Glutamatergic neuron (in vitro differentiated cells): ENCODE measurements at regions not wholly inside any gene's neighbourhood (a gene's known extent, or its start where the extent isn't known, plus 50 kb on each side); places are given as distances from the start of the nearest gene placed in this dataset.
A peak's percentile ranks its signal among the peaks of the same experiment; 100 is the strongest.

Experiments used
- DNase-seq: peaks from one replicate; pipeline ENCODE4 v3.0.0; 2022
- H3K27ac Mint-ChIP-seq: one replicate; pipeline ENCODE4 v1.8.0; 2020; ENCODE audit warnings: mild to moderate bottlenecking, mixed read lengths, inconsistent platforms; ENCODE audit not compliant: unreplicated experiment
- H3K27me3 Mint-ChIP-seq: one replicate; pipeline ENCODE4 v1.8.0; 2020; ENCODE audit warnings: mild to moderate bottlenecking, moderate library complexity, mixed read lengths, inconsistent platforms; ENCODE audit not compliant: unreplicated experiment
- H3K36me3 Mint-ChIP-seq: one replicate; pipeline ENCODE4 v1.8.0; 2020; ENCODE audit warnings: mild to moderate bottlenecking, mixed read lengths, inconsistent platforms; ENCODE audit not compliant: unreplicated experiment
- H3K4me1 Mint-ChIP-seq: one replicate; pipeline ENCODE4 v1.8.0; 2020; ENCODE audit warnings: mild to moderate bottlenecking, low read depth, mixed read lengths, inconsistent platforms; ENCODE audit not compliant: unreplicated experiment
- H3K4me3 Mint-ChIP-seq: one replicate; pipeline ENCODE4 v1.8.0; 2020; ENCODE audit warnings: mild to moderate bottlenecking, mixed read lengths, inconsistent platforms; ENCODE audit not compliant: unreplicated experiment
- H3K9me3 Mint-ChIP-seq: one replicate; pipeline ENCODE4 v1.8.0; 2020; ENCODE audit warnings: mild to moderate bottlenecking, moderate library complexity, mixed read lengths, inconsistent platforms; ENCODE audit not compliant: unreplicated experiment
- TF ChIP-seq, protein P1 (sequence below): fragments of 200-600 bp; sonication (generic); IDR thresholded peaks from one replicate; pipeline ENCODE4 v1.5.0; 2021; ENCODE audit not compliant: partially characterized antibody, unreplicated experiment

DNA sequence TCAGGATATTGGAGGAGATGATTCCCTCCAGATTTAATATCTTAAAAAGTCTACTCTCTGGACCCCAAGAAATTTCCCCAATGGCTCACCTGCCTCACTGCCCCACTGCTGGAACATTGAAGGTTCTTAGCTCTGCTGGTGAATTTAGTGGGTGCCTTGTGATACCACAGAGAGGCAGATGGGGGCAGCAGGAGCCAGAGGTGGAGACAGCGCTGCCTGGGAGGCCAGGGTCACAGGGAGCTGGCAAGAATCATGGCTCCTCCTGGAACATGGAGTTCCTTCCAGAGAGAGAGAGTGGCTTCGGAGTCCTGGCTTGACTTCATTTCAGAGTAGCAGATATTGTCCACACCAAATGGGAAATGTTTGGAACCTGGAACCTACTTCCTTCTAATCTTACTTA, 263.5 kb upstream of the CFAP20DC start:
- H3K27me3 Mint-ChIP-seq: peaks cover 2% of the 10 kb centered on the region
- DNase-seq: peak; percentile 81
- H3K36me3 Mint-ChIP-seq: no peaks in the 10 kb centered on the region
- TF ChIP-seq, protein P1, sequence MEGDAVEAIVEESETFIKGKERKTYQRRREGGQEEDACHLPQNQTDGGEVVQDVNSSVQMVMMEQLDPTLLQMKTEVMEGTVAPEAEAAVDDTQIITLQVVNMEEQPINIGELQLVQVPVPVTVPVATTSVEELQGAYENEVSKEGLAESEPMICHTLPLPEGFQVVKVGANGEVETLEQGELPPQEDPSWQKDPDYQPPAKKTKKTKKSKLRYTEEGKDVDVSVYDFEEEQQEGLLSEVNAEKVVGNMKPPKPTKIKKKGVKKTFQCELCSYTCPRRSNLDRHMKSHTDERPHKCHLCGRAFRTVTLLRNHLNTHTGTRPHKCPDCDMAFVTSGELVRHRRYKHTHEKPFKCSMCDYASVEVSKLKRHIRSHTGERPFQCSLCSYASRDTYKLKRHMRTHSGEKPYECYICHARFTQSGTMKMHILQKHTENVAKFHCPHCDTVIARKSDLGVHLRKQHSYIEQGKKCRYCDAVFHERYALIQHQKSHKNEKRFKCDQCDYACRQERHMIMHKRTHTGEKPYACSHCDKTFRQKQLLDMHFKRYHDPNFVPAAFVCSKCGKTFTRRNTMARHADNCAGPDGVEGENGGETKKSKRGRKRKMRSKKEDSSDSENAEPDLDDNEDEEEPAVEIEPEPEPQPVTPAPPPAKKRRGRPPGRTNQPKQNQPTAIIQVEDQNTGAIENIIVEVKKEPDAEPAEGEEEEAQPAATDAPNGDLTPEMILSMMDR: peak; percentile 53
- H3K4me1 Mint-ChIP-seq: peaks cover 4% of the 10 kb centered on the region
- H3K9me3 Mint-ChIP-seq: no peaks in the 10 kb centered on the region
- no peak overlapping the region for H3K4me3 Mint-ChIP-seq
- H3K27ac Mint-ChIP-seq: no peak overlapping the region

GRCh38 chr3:59311231-59311630, 261.4 kb upstream of the CFAP20DC start:
- no peak for DNase-seq
- Mint-ChIP-seq H3K4me3 (no peak overlapping the region), H3K27ac (no peak overlapping the region), H3K9me3 (peaks cover under 1% of the 10 kb centered on the region), H3K4me1 (peaks cover 4% of the 10 kb centered on the region), H3K27me3 (peaks cover 2% of the 10 kb centered on the region), H3K36me3 (no peaks in the 10 kb centered on the region)
- TF ChIP-seq, protein P1: no peak

DNA sequence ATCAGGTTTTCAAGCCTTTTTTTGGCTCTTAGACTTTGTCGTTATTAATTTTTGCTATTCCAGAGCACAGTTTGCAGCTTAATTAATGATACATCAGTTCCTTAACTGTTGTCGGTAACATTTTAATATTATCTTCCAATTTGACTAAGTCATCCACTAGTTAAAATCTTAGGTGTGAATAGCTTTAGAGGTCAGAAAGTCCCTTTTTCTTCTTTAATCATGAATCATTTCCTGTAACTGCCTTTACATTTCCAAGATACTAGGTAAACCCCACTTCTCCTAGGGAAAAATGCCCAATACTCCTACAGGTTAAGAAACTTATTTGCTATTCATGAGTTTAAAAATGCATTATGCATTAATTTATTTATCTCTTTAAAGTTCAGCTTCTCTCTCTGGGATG, 260.9 kb upstream of the CFAP20DC start:
- Mint-ChIP-seq H3K27me3 (peaks cover 2% of the 10 kb centered on the region), H3K9me3 (peaks cover 2% of the 10 kb centered on the region), H3K4me1 (peaks cover 4% of the 10 kb centered on the region), H3K4me3 (no peak overlapping the region), H3K36me3 (no peaks in the 10 kb centered on the region), H3K27ac (no peak overlapping the region)
- no peak for DNase-seq
- TF ChIP-seq, protein P1: no peak

DNA sequence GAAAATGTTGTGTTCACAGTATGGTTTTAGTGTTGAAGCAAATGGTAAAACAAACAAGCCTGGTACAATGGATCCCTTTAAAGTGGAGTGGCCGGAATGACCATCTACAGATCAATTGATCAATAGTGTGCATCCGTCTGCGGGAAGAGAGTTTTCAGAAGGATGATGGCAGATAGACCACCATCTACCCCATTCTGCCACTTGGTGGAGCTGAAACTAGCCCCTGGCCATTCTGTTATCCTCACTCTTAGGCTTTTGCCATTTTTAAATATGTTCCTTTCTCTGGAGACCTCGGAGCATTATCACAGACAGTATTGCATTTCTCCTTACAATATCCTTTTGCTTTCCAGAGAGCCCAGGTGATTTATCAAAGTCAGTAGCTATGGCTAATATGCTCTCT, 258.9 kb upstream of the CFAP20DC start:
- TF ChIP-seq, protein P1: peak; percentile 34
- H3K9me3 Mint-ChIP-seq: peaks cover 2% of the 10 kb centered on the region
- no peak overlapping the region for H3K27ac Mint-ChIP-seq
- H3K4me1 Mint-ChIP-seq: peaks cover 2% of the 10 kb centered on the region
- H3K27me3 Mint-ChIP-seq: peaks cover 2% of the 10 kb centered on the region
- H3K36me3 Mint-ChIP-seq: no peaks in the 10 kb centered on the region
- no peak overlapping the region for H3K4me3 Mint-ChIP-seq
- peak; percentile 20 for DNase-seq

GRCh38 chr3:59308001-59308400, 258.2 kb upstream of the CFAP20DC start:
- DNase-seq: no peak
- H3K4me3 Mint-ChIP-seq: no peak overlapping the region
- no peak overlapping the region for H3K27ac Mint-ChIP-seq
- H3K9me3 Mint-ChIP-seq: peaks cover 2% of the 10 kb centered on the region
- H3K27me3 Mint-ChIP-seq: peaks cover 2% of the 10 kb centered on the region
- peaks cover 2% of the 10 kb centered on the region for H3K4me1 Mint-ChIP-seq
- H3K36me3 Mint-ChIP-seq: no peaks in the 10 kb centered on the region
- TF ChIP-seq, protein P1: no peak
